Body of pancreas (tissue), 4 donors: ENCODE measurements at regions not wholly inside any gene's neighbourhood (a gene's known extent, or its start where the extent isn't known, plus 50 kb on each side); places are given as distances from the start of the nearest gene placed in this dataset.

ENCODE experiments used
- POLR2A ChIP-seq, 3 donors: fragments of 450-650 bp; IDR thresholded peaks; one replicate each; pipeline ENCODE4 v1.6.1; 2016; ENCODE audit warnings: antibody characterized with exemption in 3 of 3, mild to moderate bottlenecking in 2 of 3
- TF ChIP-seq, protein P1 (sequence below), 7 experiments: fragments of 450-650 bp in 4 of 7; fragments of 200-600 bp in 3 of 7; sonication (generic) in 3 of 7; IDR thresholded peaks; one replicate each; pipeline ENCODE4 v1.5.1; 2016 to 2019; ENCODE audit warnings: antibody characterized with exemption in 7 of 7

- TF ChIP-seq, protein P1, sequence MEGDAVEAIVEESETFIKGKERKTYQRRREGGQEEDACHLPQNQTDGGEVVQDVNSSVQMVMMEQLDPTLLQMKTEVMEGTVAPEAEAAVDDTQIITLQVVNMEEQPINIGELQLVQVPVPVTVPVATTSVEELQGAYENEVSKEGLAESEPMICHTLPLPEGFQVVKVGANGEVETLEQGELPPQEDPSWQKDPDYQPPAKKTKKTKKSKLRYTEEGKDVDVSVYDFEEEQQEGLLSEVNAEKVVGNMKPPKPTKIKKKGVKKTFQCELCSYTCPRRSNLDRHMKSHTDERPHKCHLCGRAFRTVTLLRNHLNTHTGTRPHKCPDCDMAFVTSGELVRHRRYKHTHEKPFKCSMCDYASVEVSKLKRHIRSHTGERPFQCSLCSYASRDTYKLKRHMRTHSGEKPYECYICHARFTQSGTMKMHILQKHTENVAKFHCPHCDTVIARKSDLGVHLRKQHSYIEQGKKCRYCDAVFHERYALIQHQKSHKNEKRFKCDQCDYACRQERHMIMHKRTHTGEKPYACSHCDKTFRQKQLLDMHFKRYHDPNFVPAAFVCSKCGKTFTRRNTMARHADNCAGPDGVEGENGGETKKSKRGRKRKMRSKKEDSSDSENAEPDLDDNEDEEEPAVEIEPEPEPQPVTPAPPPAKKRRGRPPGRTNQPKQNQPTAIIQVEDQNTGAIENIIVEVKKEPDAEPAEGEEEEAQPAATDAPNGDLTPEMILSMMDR (IDR thresholded peaks at IDR 0.05) = no peak
- no peak for TF ChIP-seq POLR2A (IDR thresholded peaks at IDR 0.05)
Measured at GRCh38 chr5:97243353-97243752, 60.3 kb upstream of the RIOK2 start.
